ENCODE measurements at regions not wholly inside any gene's neighbourhood (a gene's known extent, or its start where the extent isn't known, plus 50 kb on each side); places are given as distances from the start of the nearest gene placed in this dataset.

GRCh38 chr2:65529419-65529818 lies 97.0 kb upstream of the SPRED2 start:
- no peak for DNase-seq (ENCODE audit: low read depth)
- TF ChIP-seq, protein P1, sequence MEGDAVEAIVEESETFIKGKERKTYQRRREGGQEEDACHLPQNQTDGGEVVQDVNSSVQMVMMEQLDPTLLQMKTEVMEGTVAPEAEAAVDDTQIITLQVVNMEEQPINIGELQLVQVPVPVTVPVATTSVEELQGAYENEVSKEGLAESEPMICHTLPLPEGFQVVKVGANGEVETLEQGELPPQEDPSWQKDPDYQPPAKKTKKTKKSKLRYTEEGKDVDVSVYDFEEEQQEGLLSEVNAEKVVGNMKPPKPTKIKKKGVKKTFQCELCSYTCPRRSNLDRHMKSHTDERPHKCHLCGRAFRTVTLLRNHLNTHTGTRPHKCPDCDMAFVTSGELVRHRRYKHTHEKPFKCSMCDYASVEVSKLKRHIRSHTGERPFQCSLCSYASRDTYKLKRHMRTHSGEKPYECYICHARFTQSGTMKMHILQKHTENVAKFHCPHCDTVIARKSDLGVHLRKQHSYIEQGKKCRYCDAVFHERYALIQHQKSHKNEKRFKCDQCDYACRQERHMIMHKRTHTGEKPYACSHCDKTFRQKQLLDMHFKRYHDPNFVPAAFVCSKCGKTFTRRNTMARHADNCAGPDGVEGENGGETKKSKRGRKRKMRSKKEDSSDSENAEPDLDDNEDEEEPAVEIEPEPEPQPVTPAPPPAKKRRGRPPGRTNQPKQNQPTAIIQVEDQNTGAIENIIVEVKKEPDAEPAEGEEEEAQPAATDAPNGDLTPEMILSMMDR (conservative IDR thresholded peaks at IDR 0.05; ENCODE audit: low read depth, low read length): no peak
- no peak overlapping the region for H3K4me3 ChIP-seq (ENCODE audit: low read depth, low read length)

DNA sequence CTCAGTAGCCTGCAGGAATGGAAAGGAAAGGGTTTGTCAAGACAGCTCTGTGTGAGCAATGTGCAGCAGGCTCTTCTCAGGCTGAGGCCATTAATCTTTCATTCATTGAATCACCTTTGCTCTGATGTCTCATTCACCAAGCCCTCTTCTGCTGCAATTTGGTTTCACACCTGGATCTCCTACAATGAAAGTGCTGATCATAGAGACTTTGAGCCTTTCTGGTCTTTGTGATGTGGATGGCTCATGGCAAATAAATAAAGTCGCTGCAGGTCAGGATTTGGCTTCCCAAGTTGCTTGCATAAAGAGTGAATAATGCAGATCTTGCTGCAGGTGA lies 95.8 kb upstream of the SPRED2 start:
- no peak overlapping the region for H3K4me3 ChIP-seq (ENCODE audit: low read depth, low read length)
- TF ChIP-seq, protein P1 (conservative IDR thresholded peaks at IDR 0.05; ENCODE audit: low read depth, low read length): no peak
- no peak for DNase-seq (ENCODE audit: low read depth)

GRCh38 chr2:65527451-65528240 lies 95.2 kb upstream of the SPRED2 start:
- TF ChIP-seq, protein P1 (conservative IDR thresholded peaks at IDR 0.05; ENCODE audit: low read depth, low read length): no peak
- no peak overlapping the region for H3K4me3 ChIP-seq (ENCODE audit: low read depth, low read length)
- DNase-seq (ENCODE audit: low read depth): no peak

DNA sequence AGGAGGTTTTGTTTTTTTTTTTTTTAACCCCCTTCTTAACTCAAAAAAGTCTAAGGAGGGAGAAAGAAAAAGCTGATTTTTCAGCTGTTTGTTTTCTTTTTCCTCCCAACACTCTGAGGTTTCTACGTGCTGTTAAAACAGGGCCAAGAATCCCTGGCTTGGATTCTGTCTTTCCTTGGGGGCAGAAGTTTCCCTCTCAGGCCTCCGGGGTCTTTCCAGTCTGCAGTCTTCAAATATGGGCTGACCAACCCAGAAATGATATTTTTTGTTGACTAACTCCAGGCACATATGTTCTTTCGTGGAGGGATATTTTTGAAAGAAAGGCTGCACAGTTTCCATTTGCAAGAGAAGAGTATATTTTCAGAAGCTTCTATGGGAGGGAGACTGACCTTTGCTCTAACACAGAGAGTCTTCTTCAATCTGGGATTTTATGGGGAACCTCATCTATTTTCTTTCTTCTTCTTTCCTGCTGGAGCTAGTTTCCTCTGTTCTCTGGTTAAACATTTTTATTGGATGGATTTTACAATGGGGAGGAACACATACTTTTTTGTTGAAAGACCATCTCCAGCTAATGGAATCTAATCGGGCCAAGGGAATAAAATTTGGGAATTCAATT lies 93.3 kb upstream of the SPRED2 start:
- TF ChIP-seq, protein P1 (conservative IDR thresholded peaks at IDR 0.05; ENCODE audit: low read depth, low read length): no peak
- DNase-seq (ENCODE audit: low read depth): no peak
- no peak overlapping the region for H3K4me3 ChIP-seq (ENCODE audit: low read depth, low read length)

DNA sequence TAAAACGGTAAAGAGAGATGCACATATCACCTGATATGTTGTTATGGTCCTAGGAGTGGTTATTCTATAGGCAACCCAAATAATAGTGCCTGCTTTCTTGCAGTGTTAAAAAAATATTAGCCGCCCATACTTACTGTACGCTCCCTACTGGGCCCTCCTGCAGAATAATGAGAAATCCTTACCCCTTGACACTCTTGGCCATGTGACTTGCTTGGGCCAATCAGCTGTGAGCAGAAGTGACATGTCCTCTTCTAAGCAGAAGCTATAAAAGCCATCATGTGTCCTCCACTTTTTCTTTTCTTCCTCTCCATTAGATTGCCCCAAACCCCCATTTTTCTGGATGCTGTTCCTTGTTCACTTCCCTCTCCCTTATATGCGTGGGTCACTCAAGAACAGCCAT lies 90.5 kb upstream of the SPRED2 start:
- H3K4me3 ChIP-seq (ENCODE audit: low read depth, low read length): no peak overlapping the region
- TF ChIP-seq, protein P1 (conservative IDR thresholded peaks at IDR 0.05; ENCODE audit: low read depth, low read length): no peak
- no peak for DNase-seq (ENCODE audit: low read depth)

DNA sequence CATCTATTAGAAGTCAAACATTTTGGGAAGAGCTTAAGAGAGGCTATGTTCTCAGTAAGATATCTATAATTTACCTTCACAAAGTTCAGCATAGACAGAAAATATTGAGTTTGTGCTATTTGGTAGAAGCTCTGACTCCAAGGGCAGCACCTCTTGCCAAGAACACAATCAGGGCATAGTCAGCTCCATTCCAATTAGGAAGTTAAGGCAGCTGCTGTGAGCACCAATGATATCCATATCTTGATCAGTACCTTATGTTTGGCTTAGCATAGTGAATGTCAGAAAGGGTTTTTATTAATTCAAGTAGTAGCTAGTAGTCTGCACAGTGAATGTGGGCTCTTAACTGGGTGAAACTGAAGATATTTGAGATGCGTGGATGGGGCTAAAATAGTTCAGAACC lies 86.4 kb upstream of the SPRED2 start:
- TF ChIP-seq, protein P1 (conservative IDR thresholded peaks at IDR 0.05; ENCODE audit: low read depth, low read length): no peak
- no peak overlapping the region for H3K4me3 ChIP-seq (ENCODE audit: low read depth, low read length)
- DNase-seq (ENCODE audit: low read depth): no peak

All from choroid plexus epithelial cell (primary cell).